Ovary (tissue), 7 donors: ENCODE measurements at regions not wholly inside any gene's neighbourhood (a gene's known extent, or its start where the extent isn't known, plus 50 kb on each side); places are given as distances from the start of the nearest gene placed in this dataset.

Experiments used
- DNase-seq, 5 donors: peaks; one replicate each; pipeline ENCODE4 v3.0.0-alpha.2; 2019 to 2020
- H3K27ac ChIP-seq, 2 donors: fragments of 200-600 bp; one replicate each; pipeline versions ENCODE4 v1.5.1 to v1.8.0; 2019 to 2022
- H3K27me3 ChIP-seq: fragments of 200-600 bp; one replicate; pipeline ENCODE4 v1.8.0; 2022
- H3K36me3 ChIP-seq: fragments of 200-600 bp; sonication (generic); one replicate; pipeline ENCODE4 v1.5.1; 2019
- H3K4me1 ChIP-seq: one replicate; pipeline ENCODE4 v1.8.1; 2013; ENCODE audit warnings: mild to moderate bottlenecking, moderate library complexity; ENCODE audit not compliant: insufficient read depth
- H3K4me3 ChIP-seq: fragments of 200-600 bp; sonication (generic); one replicate; pipeline ENCODE4 v1.5.1; 2017
- H3K9me3 ChIP-seq, 2 donors: fragments of 200-600 bp in 1 of 2; sonication (generic) in 1 of 2; one replicate each; pipeline versions ENCODE4 v1.5.1 to v1.8.1; 2013 to 2019; ENCODE audit warnings: mild to moderate bottlenecking in 1 of 2, moderate library complexity in 1 of 2
- EP300 ChIP-seq: sonication (generic); formaldehyde crosslinking; IDR thresholded peaks from one replicate; pipeline ENCODE4 v1.6.1; 2017; ENCODE audit warnings: antibody characterized with exemption
- POLR2A ChIP-seq: fragments of 450-650 bp; IDR thresholded peaks from one replicate; pipeline ENCODE4 v1.6.1; 2017; ENCODE audit warnings: antibody characterized with exemption, mild to moderate bottlenecking, moderate library complexity
- WGBS, 3 donors: extraction: QIAGEN DNeasy Blood & Tissue Kit in 1 of 3; methylation state at CpG; one replicate each; pipeline versions ENCODE4 v1.1.5 to v1.1.7; 2013 to 2017; 5-methylcytosine and 5-hydroxymethylcytosine counted together
- intact Hi-C, 4 donors: fragments of 100-400 bp; cut with DNase I; formaldehyde crosslinking; loops; one replicate each; pipeline versions ENCODE4 v1.11.0 to v1.15.1; 2022 to 2023
- TF ChIP-seq, protein P1 (sequence below), 3 donors: fragments of 450-650 bp in 2 of 3; fragments of 200-600 bp in 1 of 3; IDR thresholded peaks; one replicate each; pipeline versions ENCODE4 v1.5.1 to v1.8.0; 2016 to 2022; ENCODE audit warnings: antibody characterized with exemption in 3 of 3, mild to moderate bottlenecking in 1 of 3
- donor health status: DM: no; HTN: no; CAD: no; lungs with moderate emphysema.
- donor health status: DM: no; HTN: no; CAD: no.
- donor health status: Bipolar disorder and iron deficiency.
- donor health status: DM: no; HTN: no; CAD: no.
- donor health status: DM: yes; HTN: yes; CAD: no.

DNA sequence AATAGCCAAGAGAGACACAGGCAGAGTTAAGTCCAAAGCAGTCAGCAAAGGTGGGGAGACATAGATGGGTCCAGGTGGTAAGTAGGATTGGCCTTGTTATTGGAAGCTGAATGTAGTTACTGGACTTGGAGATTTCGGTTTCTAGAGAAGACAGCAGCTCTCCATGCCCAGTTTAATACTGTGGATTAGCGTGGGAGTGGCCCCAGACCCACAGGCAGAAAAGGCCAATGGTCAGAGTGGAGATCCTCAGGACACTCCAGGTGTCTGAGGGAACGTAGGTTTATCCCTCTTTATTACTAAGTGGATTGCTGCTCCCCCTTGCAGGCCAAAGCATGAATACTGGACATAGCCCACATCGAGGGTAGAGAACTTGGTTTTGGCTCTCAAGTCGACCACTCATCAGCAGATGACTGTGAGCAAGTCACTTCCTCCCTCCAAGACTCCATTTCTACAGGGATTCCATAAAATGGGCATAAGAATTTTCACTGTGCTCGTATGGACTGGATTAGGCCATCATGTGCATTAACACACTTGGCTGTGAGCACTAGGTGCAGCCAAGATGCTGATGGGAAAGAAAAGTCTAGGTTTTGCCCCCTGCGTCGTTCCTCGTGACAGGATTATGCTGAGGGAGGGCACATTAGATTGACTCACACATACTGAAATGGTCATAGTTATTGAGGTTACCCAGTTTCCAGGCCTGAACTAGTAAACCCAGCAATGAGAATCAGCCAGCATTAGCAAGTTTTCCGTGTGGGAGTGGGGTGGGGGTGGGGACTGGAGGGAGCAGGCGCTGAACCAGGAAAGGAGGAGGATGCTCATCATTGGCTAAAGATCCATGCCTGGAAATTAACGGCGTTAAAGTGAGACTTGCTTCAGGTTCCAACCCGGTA, 225.2 kb upstream of the TPRG1 start:
- no peak for TF ChIP-seq EP300
- TF ChIP-seq, protein P1, sequence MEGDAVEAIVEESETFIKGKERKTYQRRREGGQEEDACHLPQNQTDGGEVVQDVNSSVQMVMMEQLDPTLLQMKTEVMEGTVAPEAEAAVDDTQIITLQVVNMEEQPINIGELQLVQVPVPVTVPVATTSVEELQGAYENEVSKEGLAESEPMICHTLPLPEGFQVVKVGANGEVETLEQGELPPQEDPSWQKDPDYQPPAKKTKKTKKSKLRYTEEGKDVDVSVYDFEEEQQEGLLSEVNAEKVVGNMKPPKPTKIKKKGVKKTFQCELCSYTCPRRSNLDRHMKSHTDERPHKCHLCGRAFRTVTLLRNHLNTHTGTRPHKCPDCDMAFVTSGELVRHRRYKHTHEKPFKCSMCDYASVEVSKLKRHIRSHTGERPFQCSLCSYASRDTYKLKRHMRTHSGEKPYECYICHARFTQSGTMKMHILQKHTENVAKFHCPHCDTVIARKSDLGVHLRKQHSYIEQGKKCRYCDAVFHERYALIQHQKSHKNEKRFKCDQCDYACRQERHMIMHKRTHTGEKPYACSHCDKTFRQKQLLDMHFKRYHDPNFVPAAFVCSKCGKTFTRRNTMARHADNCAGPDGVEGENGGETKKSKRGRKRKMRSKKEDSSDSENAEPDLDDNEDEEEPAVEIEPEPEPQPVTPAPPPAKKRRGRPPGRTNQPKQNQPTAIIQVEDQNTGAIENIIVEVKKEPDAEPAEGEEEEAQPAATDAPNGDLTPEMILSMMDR (IDR thresholded peaks at IDR 0.05) = no peak
- TF ChIP-seq POLR2A = no peak
- Histone ChIP-seq H3K4me1 (peaks cover 23% of the 10 kb centered on the region), H3K36me3 (no peaks in the 10 kb centered on the region), H3K27me3 (no peaks in the 10 kb centered on the region), H3K9me3 (no peaks in the 10 kb centered on the region), H3K4me3 (peak overlapping the region; percentile 45), H3K27ac (peak overlapping the region; percentile 68 to 90)
- DNase-seq = peak in 2 of 5 donors; percentile 51 to 60
- WGBS, 3 donors = 60 to 62% (median 62%) methylated on average over 14 of the region's 14 CpGs
- intact Hi-C loops = loop anchor here (5.0 kb wide), 3 partner anchors 684 to 894 kb away; no protein-coding TSS in a partner anchor

DNA sequence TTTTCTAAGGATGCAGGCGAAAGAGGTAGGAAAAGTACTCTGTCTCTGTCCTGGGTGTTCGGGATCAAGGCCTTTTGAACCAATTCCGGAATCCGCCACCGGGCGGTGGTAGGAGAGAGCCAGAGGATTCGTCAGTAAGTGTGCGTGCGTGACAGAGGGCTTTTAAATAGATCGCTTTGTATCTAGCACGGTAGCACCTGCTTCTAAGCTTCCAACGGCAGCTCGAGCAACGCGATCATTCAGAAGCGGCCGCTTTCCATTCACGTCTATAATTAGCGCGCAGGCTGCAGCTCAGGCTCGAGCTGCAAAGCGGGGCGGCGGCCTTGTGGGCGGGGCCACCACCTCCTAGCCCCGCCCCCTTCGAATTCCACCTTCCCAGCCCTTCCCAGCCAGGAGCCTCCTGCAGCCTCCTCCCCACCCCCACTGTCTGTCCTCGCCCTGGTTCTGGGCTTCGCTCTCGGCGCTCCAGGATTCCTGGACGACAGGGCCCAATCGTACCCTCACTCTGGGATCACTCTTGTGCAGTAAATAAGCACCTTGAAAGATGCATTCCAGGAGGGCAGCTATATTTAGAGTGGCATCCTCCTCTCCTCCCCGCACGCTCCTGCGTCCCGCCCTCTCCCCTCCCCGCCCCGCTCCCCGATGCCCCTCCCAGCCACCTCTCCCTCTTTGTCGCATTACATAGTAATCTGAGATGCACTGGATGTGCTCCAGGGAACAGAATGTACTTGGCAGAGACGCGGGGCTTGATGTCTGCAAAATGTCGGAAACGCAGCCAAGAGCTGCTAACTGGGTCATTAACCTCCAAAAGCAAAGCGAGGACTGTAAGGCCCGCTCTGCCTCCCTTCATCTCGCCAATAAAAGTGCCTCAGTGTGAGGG, 224.1 kb upstream of the TPRG1 start:
- TF ChIP-seq, protein P1 (IDR thresholded peaks at IDR 0.05) = peak; percentile 8 to 78 (median 58)
- TF ChIP-seq POLR2A (peak; percentile 67), EP300 (peak; percentile 100)
- H3K27ac ChIP-seq = peak overlapping the region; percentile 68 to 90
- peak overlapping the region; percentile 45 for H3K4me3 ChIP-seq
- H3K4me1 ChIP-seq = peaks cover 23% of the 10 kb centered on the region
- H3K9me3 ChIP-seq = no peaks in the 10 kb centered on the region
- no peaks in the 10 kb centered on the region for H3K36me3 ChIP-seq
- WGBS, 3 donors = 2 to 4% (median 2%) methylated on average over 47 to 48 of the region's 48 CpGs
- intact Hi-C loops = loop anchor here (5.0 kb wide), 3 partner anchors 685 to 895 kb away; no protein-coding TSS in a partner anchor
- H3K27me3 ChIP-seq = no peaks in the 10 kb centered on the region
- DNase-seq = peak; percentile 94 to 99 (median 95)

DNA sequence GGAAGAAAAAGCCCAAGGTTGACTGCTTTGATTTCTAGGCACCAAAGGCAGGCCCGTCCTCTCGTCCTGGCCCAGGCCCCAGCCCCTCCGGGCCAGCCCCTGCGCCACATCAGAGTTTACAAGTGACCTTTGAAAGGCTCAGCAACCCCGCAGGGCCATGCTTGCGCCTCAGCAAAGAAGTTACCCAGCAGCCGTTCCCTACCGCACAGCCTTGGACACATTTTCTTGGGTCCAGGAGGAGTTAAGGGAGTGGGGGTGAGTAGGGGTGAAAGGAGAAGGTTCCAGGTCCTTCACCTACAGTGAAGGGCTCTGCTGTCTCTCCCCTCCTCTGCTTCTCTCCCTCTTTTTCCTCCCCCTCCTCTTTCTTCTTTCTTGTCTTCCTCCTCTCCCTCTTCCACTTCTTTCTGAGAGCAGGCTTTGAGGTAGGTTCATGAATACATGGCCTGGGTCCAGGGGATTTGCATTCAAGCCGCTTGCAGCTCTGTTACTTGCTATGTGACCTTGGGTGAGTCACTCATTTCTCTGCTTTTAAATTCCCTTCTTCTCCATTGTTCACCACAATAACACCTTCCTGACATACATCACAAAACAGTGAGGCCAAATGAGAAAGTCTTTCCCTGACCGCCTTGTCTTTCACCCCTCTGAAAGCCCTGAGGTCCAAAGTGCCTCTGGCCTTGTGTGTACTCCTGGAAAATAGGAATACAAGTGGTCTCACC, 223.3 kb upstream of the TPRG1 start:
- H3K9me3 ChIP-seq = no peaks in the 10 kb centered on the region
- H3K36me3 ChIP-seq = no peaks in the 10 kb centered on the region
- TF ChIP-seq, protein P1 (IDR thresholded peaks at IDR 0.05) = no peak
- no peak for TF ChIP-seq EP300
- TF ChIP-seq POLR2A = peak; percentile 34
- 10 to 17% (median 11%) methylated on average over 10 of the region's 10 CpGs for WGBS, 3 donors
- peaks cover 23% of the 10 kb centered on the region for H3K4me1 ChIP-seq
- DNase-seq = peak in 3 of 5 donors; percentile 60 to 75 (median 71)
- intact Hi-C loops = loop anchor here (5.0 kb wide), 3 partner anchors 686 to 896 kb away; no protein-coding TSS in a partner anchor
- H3K27me3 ChIP-seq = no peaks in the 10 kb centered on the region
- H3K27ac ChIP-seq = peak overlapping the region; percentile 61 to 90
- H3K4me3 ChIP-seq = peak overlapping the region; percentile 26
